SIG-M5 treated with dmso at 0.1 percent for 504 hours (cell line): ENCODE measurements at regions not wholly inside any gene's neighbourhood (a gene's known extent, or its start where the extent isn't known, plus 50 kb on each side); places are given as distances from the start of the nearest gene placed in this dataset.

Source experiments
- DNase-seq: peaks from one replicate; lab custom pipeline; 2025; ENCODE audit not compliant: unreplicated experiment; lab: John Stamatoyannopoulos, UW

- DNase-seq = no peak
Measured at GRCh38 chr4:35978551-35978950, 265.8 kb downstream of the ARAP2 start.

GRCh38 chr4:35982318-35982717, 262.0 kb downstream of the ARAP2 start:
- DNase-seq = no peak

GRCh38 chr4:35986537-35986936, 257.8 kb downstream of the ARAP2 start:
- no peak for DNase-seq

GRCh38 chr4:35993606-35994005, 250.7 kb downstream of the ARAP2 start:
- no peak for DNase-seq

- no peak for DNase-seq
Measured at GRCh38 chr4:36000941-36001557, 243.3 kb downstream of the ARAP2 start.

GRCh38 chr4:36003051-36003450, 241.3 kb downstream of the ARAP2 start:
- no peak for DNase-seq

- DNase-seq = no peak
Measured at GRCh38 chr4:36004204-36004851, 240.0 kb downstream of the ARAP2 start.

GRCh38 chr4:36006226-36006625, 238.1 kb downstream of the ARAP2 start:
- no peak for DNase-seq

- no peak for DNase-seq
Measured at GRCh38 chr4:36010397-36010929, 233.9 kb downstream of the ARAP2 start.

- no peak for DNase-seq
Measured at GRCh38 chr4:36011381-36011780, 232.9 kb downstream of the ARAP2 start.

- no peak for DNase-seq
Measured at GRCh38 chr4:36012503-36012902, 231.8 kb downstream of the ARAP2 start.

GRCh38 chr4:36013206-36013605, 231.1 kb downstream of the ARAP2 start:
- DNase-seq = no peak
